ENCODE measurements at regions not wholly inside any gene's neighbourhood (a gene's known extent, or its start where the extent isn't known, plus 50 kb on each side); places are given as distances from the start of the nearest gene placed in this dataset.

DNA sequence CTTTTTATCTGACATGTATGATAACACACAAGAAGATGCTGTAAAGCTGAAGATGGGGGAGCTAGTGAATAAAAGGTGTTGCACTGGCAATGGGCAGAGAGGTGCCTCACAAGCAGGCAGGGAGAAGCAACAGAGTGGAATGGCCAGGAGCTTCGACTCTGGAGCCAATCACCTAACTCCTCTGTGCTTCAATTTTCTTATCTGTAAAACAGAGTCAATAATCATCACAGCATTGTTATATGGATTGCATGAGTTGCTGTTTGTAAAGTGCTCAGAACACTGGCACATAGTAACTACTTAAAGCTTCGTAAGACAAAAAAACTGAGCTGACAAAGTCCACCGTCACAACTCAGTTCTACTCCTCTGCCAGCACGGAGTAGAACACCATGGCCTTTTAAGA lies 254.2 kb upstream of the POM121L12 start:
- H3K4me3 ChIP-seq = no peak overlapping the region
- H3K4me2 ChIP-seq = no peak overlapping the region
- no peaks in the 10 kb centered on the region for H3K79me2 ChIP-seq (ENCODE audit: low read depth)
- Mint-ChIP-seq H3K4me1 (no peaks in the 10 kb centered on the region), H3K27me3 (ENCODE audit: insufficient read depth, low read depth) (peaks cover 2% of the 10 kb centered on the region), H3K27ac (no peak overlapping the region), H3K36me3 (no peaks in the 10 kb centered on the region), H3K9me3 (no peaks in the 10 kb centered on the region), H3K4me3 (no peak overlapping the region)
- no peaks in the 10 kb centered on the region for H3K9me3 ChIP-seq (ENCODE audit: low read depth)
- H3K27ac ChIP-seq = no peak overlapping the region
- DNase-seq (ENCODE audit: low spot score) = no peak
- H4K20me1 ChIP-seq (ENCODE audit: low read depth) = no peaks in the 10 kb centered on the region
- no peak overlapping the region for H3K9ac ChIP-seq
- no peaks in the 10 kb centered on the region for H3K27me3 ChIP-seq
- TF ChIP-seq, protein P1, sequence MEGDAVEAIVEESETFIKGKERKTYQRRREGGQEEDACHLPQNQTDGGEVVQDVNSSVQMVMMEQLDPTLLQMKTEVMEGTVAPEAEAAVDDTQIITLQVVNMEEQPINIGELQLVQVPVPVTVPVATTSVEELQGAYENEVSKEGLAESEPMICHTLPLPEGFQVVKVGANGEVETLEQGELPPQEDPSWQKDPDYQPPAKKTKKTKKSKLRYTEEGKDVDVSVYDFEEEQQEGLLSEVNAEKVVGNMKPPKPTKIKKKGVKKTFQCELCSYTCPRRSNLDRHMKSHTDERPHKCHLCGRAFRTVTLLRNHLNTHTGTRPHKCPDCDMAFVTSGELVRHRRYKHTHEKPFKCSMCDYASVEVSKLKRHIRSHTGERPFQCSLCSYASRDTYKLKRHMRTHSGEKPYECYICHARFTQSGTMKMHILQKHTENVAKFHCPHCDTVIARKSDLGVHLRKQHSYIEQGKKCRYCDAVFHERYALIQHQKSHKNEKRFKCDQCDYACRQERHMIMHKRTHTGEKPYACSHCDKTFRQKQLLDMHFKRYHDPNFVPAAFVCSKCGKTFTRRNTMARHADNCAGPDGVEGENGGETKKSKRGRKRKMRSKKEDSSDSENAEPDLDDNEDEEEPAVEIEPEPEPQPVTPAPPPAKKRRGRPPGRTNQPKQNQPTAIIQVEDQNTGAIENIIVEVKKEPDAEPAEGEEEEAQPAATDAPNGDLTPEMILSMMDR (IDR thresholded peaks at IDR 0.05) = no peak
- TF ChIP-seq EZH2 (IDR thresholded peaks at IDR 0.05) = no peak
- no peak for TF ChIP-seq EZH2phosphoT487 (IDR thresholded peaks at IDR 0.05)
- H3K4me1 ChIP-seq = no peaks in the 10 kb centered on the region
- no peaks in the 10 kb centered on the region for H3F3A ChIP-seq (ENCODE audit: low read depth)
- H2AFZ ChIP-seq (replicated peaks) = peak overlapping the region; percentile 63
- no peaks in the 10 kb centered on the region for H3K36me3 ChIP-seq

DNA sequence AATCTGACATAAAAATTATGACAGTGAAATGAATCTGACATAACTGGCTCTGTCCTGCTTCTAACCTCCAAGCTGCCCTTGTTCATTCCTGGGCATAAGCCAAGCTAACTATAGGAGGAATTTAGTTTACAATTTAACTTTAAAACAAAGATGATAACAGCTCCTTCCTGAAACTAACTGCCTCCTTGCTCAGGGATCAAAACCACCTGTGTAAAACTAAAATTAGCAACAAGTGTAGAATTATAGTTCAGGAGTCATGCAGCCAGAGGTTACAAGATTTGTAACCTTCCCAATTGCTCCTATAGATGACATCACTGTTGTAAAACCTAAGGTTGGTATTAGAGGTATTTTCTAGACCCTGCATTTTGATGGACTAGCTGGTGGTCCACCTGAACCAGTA lies 256.4 kb upstream of the POM121L12 start:
- H3K9ac ChIP-seq = no peak overlapping the region
- H3K27me3 ChIP-seq = no peaks in the 10 kb centered on the region
- peaks cover 2% of the 10 kb centered on the region for H3K27me3 Mint-ChIP-seq (ENCODE audit: insufficient read depth, low read depth)
- no peak overlapping the region for H3K4me2 ChIP-seq
- H2AFZ ChIP-seq (replicated peaks) = no peak overlapping the region
- no peaks in the 10 kb centered on the region for H3K36me3 ChIP-seq
- no peaks in the 10 kb centered on the region for H3K9me3 Mint-ChIP-seq
- no peaks in the 10 kb centered on the region for H3F3A ChIP-seq (ENCODE audit: low read depth)
- H3K4me1 Mint-ChIP-seq = no peaks in the 10 kb centered on the region
- no peaks in the 10 kb centered on the region for H3K4me1 ChIP-seq
- H3K27ac Mint-ChIP-seq = no peak overlapping the region
- no peaks in the 10 kb centered on the region for H4K20me1 ChIP-seq (ENCODE audit: low read depth)
- H3K79me2 ChIP-seq (ENCODE audit: low read depth) = no peaks in the 10 kb centered on the region
- no peak overlapping the region for H3K4me3 ChIP-seq
- H3K9me3 ChIP-seq (ENCODE audit: low read depth) = no peaks in the 10 kb centered on the region
- H3K4me3 Mint-ChIP-seq = no peak overlapping the region
- H3K36me3 Mint-ChIP-seq = no peaks in the 10 kb centered on the region
- H3K27ac ChIP-seq = no peak overlapping the region
- TF ChIP-seq EZH2 (IDR thresholded peaks at IDR 0.05) (no peak), EZH2phosphoT487 (IDR thresholded peaks at IDR 0.05) (no peak)
- TF ChIP-seq, protein P1 (IDR thresholded peaks at IDR 0.05) = no peak
- no peak for DNase-seq (ENCODE audit: low spot score)

DNA sequence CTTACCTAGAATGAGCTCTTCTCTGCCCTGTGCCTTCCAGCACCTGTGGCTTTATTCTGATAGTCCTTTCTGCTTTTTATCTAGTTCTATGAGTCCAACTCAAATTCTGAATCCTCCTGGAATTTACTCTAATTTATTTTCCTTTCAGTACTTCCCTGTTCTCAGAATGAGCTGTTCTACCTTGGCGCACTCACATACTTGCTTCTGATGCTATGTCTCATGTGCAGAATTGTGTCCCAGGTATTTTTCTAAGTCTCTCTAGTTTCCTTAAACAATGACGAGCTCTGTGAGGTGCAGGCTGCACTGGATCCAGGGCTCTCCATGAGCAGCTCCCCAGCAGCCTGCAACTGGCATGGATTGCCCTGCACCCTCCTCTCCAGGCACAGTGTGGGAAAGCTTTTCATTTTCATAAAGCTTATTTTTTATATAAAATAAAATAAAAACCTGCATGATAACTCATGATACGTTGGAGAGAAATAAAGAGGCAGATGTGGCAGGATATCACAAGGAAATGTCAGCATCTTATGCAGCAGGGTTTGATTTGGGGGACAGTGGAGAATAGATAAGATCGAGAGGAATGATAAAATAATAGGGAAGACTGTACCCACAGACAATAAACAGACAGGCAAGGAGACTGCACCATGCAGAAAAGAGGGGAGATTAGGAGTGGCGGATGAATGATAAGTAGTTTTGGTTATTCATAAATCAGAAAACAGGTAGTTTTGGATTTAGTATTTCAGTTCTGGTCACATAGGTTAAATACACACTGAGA lies 258.2 kb upstream of the POM121L12 start:
- Histone ChIP-seq H3K36me3 (no peaks in the 10 kb centered on the region), H3K9ac (no peak overlapping the region), H4K20me1 (ENCODE audit: low read depth) (no peaks in the 10 kb centered on the region), H3K27me3 (no peaks in the 10 kb centered on the region), H3K4me2 (no peak overlapping the region), H3K27ac (no peak overlapping the region), H3K79me2 (ENCODE audit: low read depth) (no peaks in the 10 kb centered on the region), H2AFZ (replicated peaks) (no peak overlapping the region), H3K4me1 (no peaks in the 10 kb centered on the region), H3F3A (ENCODE audit: low read depth) (no peaks in the 10 kb centered on the region), H3K9me3 (ENCODE audit: low read depth) (no peaks in the 10 kb centered on the region), H3K4me3 (no peak overlapping the region)
- no peaks in the 10 kb centered on the region for H3K4me1 Mint-ChIP-seq
- DNase-seq (ENCODE audit: low spot score) = no peak
- H3K27me3 Mint-ChIP-seq (ENCODE audit: insufficient read depth, low read depth) = peaks cover 2% of the 10 kb centered on the region
- no peaks in the 10 kb centered on the region for H3K9me3 Mint-ChIP-seq
- TF ChIP-seq EZH2 (IDR thresholded peaks at IDR 0.05) (no peak), EZH2phosphoT487 (IDR thresholded peaks at IDR 0.05) (no peak)
- TF ChIP-seq, protein P1 (IDR thresholded peaks at IDR 0.05) = no peak
- no peaks in the 10 kb centered on the region for H3K36me3 Mint-ChIP-seq
- H3K4me3 Mint-ChIP-seq = no peak overlapping the region
- H3K27ac Mint-ChIP-seq = no peak overlapping the region

All from neural progenitor cell (in vitro differentiated cells).